ENCODE measurements at regions not wholly inside any gene's neighbourhood (a gene's known extent, or its start where the extent isn't known, plus 50 kb on each side); places are given as distances from the start of the nearest gene placed in this dataset.

DNA sequence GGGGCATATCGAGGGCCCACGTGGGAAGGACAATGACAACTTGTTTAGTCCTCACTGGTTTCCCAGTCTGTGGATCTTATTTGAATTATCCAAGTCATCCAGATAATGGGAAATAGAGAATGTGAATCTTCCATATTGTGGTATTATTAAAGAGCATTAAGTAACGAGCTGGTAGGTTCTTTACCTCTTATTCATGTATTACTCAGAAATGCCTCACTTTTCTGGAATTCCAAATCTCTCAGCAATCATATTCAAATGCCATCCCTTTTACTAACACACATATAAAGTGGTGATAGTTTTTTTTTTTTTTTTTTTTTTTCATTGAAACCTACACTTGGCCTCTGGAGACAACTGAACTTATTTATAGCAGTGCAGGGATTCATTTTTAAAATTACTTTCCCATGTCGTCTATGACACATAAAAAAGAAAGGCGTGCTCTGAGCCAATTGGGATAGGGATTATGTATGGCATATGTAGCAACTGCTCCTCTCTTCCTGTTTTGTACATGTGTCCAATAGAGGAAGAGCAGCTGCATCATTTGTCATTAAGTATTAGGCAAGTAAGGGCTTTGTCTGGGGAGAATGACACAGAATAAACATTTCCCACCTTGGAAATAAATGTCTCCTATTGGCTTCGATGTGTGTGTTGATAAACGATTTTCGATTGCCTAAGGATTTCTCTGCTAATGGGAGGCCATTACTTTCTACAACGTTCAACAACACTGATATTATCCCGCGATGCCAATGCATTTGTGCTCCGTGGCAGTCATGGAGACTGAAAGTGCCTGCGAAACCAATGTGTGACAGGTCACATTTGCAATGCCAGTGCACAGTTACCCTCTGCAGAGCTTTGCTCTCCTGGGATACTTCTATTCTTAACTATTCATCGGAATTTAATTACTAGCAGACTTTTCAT lies 78.6 kb upstream of the IFNG-AS1 start:
- no peak for DNase-seq (ENCODE audit: low read depth, low spot score)
- no peak overlapping the region for H3K4me3 ChIP-seq (ENCODE audit: low read depth in 2 of 2, low read length in 2 of 2)
- BruUV-seq (replicated peaks): no TSS peak
- ChIA-PET CTCF (no interaction called here), POLR2A (no interaction called here)
- H3K27ac ChIP-seq (ENCODE audit: low read length): no peak overlapping the region
- no peaks in the 10 kb centered on the region; the same call in 1 of the 2 replicates for H3K27me3 ChIP-seq (ENCODE audit: control insufficient read depth, insufficient read depth, low read length)
- H3K36me3 ChIP-seq (ENCODE audit: control insufficient read depth, insufficient read depth, low read length): no peaks in the 10 kb centered on the region
- in situ Hi-C loops (cut with HindIII; ENCODE audit: low pct_unique_long_range_greater_than_20kb, low sequenced_read_pairs) (no loop called here), intact Hi-C loops (cut with micrococcal nuclease; ENCODE audit: unreplicated experiment) (no loop called here)
- ATAC-seq: no peak
- H3K9me3 ChIP-seq (ENCODE audit: control insufficient read depth, insufficient read depth, low read depth, low read length): no peaks in the 10 kb centered on the region
- TF ChIP-seq, protein P1, sequence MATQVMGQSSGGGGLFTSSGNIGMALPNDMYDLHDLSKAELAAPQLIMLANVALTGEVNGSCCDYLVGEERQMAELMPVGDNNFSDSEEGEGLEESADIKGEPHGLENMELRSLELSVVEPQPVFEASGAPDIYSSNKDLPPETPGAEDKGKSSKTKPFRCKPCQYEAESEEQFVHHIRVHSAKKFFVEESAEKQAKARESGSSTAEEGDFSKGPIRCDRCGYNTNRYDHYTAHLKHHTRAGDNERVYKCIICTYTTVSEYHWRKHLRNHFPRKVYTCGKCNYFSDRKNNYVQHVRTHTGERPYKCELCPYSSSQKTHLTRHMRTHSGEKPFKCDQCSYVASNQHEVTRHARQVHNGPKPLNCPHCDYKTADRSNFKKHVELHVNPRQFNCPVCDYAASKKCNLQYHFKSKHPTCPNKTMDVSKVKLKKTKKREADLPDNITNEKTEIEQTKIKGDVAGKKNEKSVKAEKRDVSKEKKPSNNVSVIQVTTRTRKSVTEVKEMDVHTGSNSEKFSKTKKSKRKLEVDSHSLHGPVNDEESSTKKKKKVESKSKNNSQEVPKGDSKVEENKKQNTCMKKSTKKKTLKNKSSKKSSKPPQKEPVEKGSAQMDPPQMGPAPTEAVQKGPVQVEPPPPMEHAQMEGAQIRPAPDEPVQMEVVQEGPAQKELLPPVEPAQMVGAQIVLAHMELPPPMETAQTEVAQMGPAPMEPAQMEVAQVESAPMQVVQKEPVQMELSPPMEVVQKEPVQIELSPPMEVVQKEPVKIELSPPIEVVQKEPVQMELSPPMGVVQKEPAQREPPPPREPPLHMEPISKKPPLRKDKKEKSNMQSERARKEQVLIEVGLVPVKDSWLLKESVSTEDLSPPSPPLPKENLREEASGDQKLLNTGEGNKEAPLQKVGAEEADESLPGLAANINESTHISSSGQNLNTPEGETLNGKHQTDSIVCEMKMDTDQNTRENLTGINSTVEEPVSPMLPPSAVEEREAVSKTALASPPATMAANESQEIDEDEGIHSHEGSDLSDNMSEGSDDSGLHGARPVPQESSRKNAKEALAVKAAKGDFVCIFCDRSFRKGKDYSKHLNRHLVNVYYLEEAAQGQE (IDR thresholded peaks at IDR 0.05; ENCODE audit: insufficient read depth in 1 of 2, low read depth in 2 of 2, low read length in 1 of 2): no peak
- TF ChIP-seq POLR2AphosphoS5 (IDR thresholded peaks at IDR 0.05; ENCODE audit: low read depth, low read length): no peak
- TF ChIP-seq, protein P2, sequence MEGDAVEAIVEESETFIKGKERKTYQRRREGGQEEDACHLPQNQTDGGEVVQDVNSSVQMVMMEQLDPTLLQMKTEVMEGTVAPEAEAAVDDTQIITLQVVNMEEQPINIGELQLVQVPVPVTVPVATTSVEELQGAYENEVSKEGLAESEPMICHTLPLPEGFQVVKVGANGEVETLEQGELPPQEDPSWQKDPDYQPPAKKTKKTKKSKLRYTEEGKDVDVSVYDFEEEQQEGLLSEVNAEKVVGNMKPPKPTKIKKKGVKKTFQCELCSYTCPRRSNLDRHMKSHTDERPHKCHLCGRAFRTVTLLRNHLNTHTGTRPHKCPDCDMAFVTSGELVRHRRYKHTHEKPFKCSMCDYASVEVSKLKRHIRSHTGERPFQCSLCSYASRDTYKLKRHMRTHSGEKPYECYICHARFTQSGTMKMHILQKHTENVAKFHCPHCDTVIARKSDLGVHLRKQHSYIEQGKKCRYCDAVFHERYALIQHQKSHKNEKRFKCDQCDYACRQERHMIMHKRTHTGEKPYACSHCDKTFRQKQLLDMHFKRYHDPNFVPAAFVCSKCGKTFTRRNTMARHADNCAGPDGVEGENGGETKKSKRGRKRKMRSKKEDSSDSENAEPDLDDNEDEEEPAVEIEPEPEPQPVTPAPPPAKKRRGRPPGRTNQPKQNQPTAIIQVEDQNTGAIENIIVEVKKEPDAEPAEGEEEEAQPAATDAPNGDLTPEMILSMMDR (IDR thresholded peaks at IDR 0.05): no peak
- no peak for TF ChIP-seq SIN3A (IDR thresholded peaks at IDR 0.05; ENCODE audit: borderline replicate concordance, insufficient read depth, low read depth, low read length)
- TF ChIP-seq TCF7L2 (IDR thresholded peaks at IDR 0.05; ENCODE audit: low read depth, low read length): no peak
- no peaks in the 10 kb centered on the region for H3K4me1 ChIP-seq (ENCODE audit: control insufficient read depth, insufficient read depth, low read length)

DNA sequence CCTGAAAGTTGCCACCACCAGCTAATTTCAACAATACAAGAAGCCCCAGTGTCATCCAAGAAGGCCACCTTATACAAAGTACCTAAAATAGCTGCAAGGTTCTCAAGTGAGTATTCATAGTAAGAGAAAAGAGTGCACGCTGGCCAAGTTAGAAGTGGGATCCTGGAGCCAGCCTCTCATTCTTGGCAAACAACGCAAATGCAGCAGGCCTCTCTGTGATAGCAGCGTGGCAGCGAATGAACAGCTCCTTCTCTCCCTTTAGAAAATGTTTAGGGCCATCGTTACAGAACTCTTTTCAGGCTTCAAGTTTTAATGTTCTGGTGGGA lies 78.0 kb upstream of the IFNG-AS1 start:
- no peak for TF ChIP-seq SIN3A (IDR thresholded peaks at IDR 0.05; ENCODE audit: borderline replicate concordance, insufficient read depth, low read depth, low read length)
- TF ChIP-seq, protein P2 (IDR thresholded peaks at IDR 0.05): no peak
- TF ChIP-seq, protein P1 (IDR thresholded peaks at IDR 0.05; ENCODE audit: insufficient read depth in 1 of 2, low read depth in 2 of 2, low read length in 1 of 2): no peak
- TF ChIP-seq POLR2AphosphoS5 (IDR thresholded peaks at IDR 0.05; ENCODE audit: low read depth, low read length): no peak
- TF ChIP-seq TCF7L2 (IDR thresholded peaks at IDR 0.05; ENCODE audit: low read depth, low read length): no peak
- in situ Hi-C loops (cut with HindIII; ENCODE audit: low pct_unique_long_range_greater_than_20kb, low sequenced_read_pairs): no loop called here
- no peaks in the 10 kb centered on the region; the same call in 1 of the 2 replicates for H3K27me3 ChIP-seq (ENCODE audit: control insufficient read depth, insufficient read depth, low read length)
- no peak for DNase-seq (ENCODE audit: low read depth, low spot score)
- intact Hi-C loops (cut with micrococcal nuclease; ENCODE audit: unreplicated experiment): no loop called here
- CTCF ChIA-PET: no interaction called here
- no peak for ATAC-seq
- no peaks in the 10 kb centered on the region for H3K4me1 ChIP-seq (ENCODE audit: control insufficient read depth, insufficient read depth, low read length)
- H3K36me3 ChIP-seq (ENCODE audit: control insufficient read depth, insufficient read depth, low read length): no peaks in the 10 kb centered on the region
- no peak overlapping the region for H3K4me3 ChIP-seq (ENCODE audit: low read depth in 2 of 2, low read length in 2 of 2)
- H3K9me3 ChIP-seq (ENCODE audit: control insufficient read depth, insufficient read depth, low read depth, low read length): no peaks in the 10 kb centered on the region
- H3K27ac ChIP-seq (ENCODE audit: low read length): no peak overlapping the region
- POLR2A ChIA-PET: no interaction called here
- no TSS peak for BruUV-seq (replicated peaks)
